Neuronal stem cell (in vitro differentiated cells): ENCODE measurements at regions not wholly inside any gene's neighbourhood (a gene's known extent, or its start where the extent isn't known, plus 50 kb on each side); places are given as distances from the start of the nearest gene placed in this dataset.

ENCODE experiments used
- DNase-seq: peaks from one replicate; pipeline ENCODE4 v3.0.0-alpha.2; 2013; ENCODE audit warnings: low spot score
- H2AFZ ChIP-seq: one replicate; pipeline ENCODE4 v1.6.1; 2013; ENCODE audit warnings: mild to moderate bottlenecking, low read length, inconsistent platforms
- H2AK5ac ChIP-seq: 2 replicates; pipeline ENCODE4 v1.6.1; 2013; ENCODE audit warnings: low read depth, mild to moderate bottlenecking, inconsistent platforms, low read length, moderate library complexity, mixed read lengths
- H2BK120ac ChIP-seq: 2 replicates; pipeline ENCODE4 v1.6.1; 2013; ENCODE audit warnings: low read depth, mild to moderate bottlenecking, inconsistent platforms, low read length, moderate library complexity, mixed read lengths
- H2BK12ac ChIP-seq: one replicate; pipeline ENCODE4 v1.6.1; 2013; ENCODE audit warnings: low read length, inconsistent platforms
- H2BK15ac ChIP-seq: 2 replicates; pipeline ENCODE4 v1.6.1; 2013; ENCODE audit warnings: mild to moderate bottlenecking, low read length, inconsistent platforms, mixed read lengths
- H2BK5ac ChIP-seq: one replicate; pipeline ENCODE4 v1.6.1; 2013; ENCODE audit warnings: inconsistent platforms, mild to moderate bottlenecking, low read length, moderate library complexity
- H3K14ac ChIP-seq: one replicate; pipeline ENCODE4 v1.6.1; 2013; ENCODE audit warnings: low read length, inconsistent platforms
- H3K18ac ChIP-seq: 2 replicates; pipeline ENCODE4 v1.6.1; 2013; ENCODE audit warnings: low read length, inconsistent platforms
- H3K23ac ChIP-seq: 2 replicates; pipeline ENCODE4 v1.6.1; 2013; ENCODE audit warnings: low read depth, mild to moderate bottlenecking, mixed read lengths, low read length, inconsistent platforms; ENCODE audit not compliant: poor library complexity
- H3K27ac ChIP-seq: replicated peaks from 3 replicates; pipeline ENCODE4 v1.5.1; 2013; ENCODE audit warnings: low read length, inconsistent platforms
- H3K27me3 ChIP-seq, 3 experiments: 2 replicates each; pipeline ENCODE4 v1.6.1; 2013; ENCODE audit warnings: low read length in 3 of 3, mild to moderate bottlenecking in 2 of 3, inconsistent platforms in 1 of 3, low read depth in 1 of 3, mixed read lengths in 1 of 3, moderate library complexity in 1 of 3; ENCODE audit not compliant: control insufficient read depth in 3 of 3, insufficient read depth in 3 of 3
- H3K36me3 ChIP-seq, 2 donors: replicated peaks in 1 of 2; 2 replicates each; pipeline ENCODE4 v1.6.1; 2013; ENCODE audit warnings: low read length in 2 of 2; ENCODE audit not compliant: control insufficient read depth in 2 of 2, insufficient read depth in 2 of 2
- H3K4ac ChIP-seq: 2 replicates; pipeline ENCODE4 v1.6.1; 2013; ENCODE audit warnings: inconsistent platforms, mild to moderate bottlenecking, low read length, moderate library complexity
- H3K4me1 ChIP-seq, 2 donors: 1 replicate in 1 of 2; 2 replicates in 1 of 2; pipeline ENCODE4 v1.6.1; 2013; ENCODE audit warnings: low read length in 2 of 2, low read depth in 1 of 2; ENCODE audit not compliant: control insufficient read depth in 2 of 2, insufficient read depth in 1 of 2
- H3K4me2 ChIP-seq: one replicate; pipeline ENCODE4 v1.6.1; 2013; ENCODE audit warnings: mild to moderate bottlenecking, low read length, inconsistent platforms; ENCODE audit not compliant: insufficient read depth, poor library complexity, severe bottlenecking
- H3K4me3 ChIP-seq, 2 donors: 2 replicates each; pipeline ENCODE4 v1.5.1; 2013; ENCODE audit warnings: low read length in 2 of 2, mild to moderate bottlenecking in 2 of 2, inconsistent platforms in 1 of 2, moderate library complexity in 1 of 2
- H3K79me1 ChIP-seq: one replicate; pipeline ENCODE4 v1.6.1; 2013; ENCODE audit warnings: low read depth, mild to moderate bottlenecking, inconsistent platforms, low read length, moderate library complexity
- H3K9ac ChIP-seq: one replicate; pipeline ENCODE4 v1.6.1; 2013; ENCODE audit warnings: mild to moderate bottlenecking, low read depth, low read length, inconsistent platforms; ENCODE audit not compliant: poor library complexity
- H3K9me3 ChIP-seq, 2 donors: replicated peaks in 1 of 2; 2 replicates each; pipeline versions ENCODE3 to v1.6.1; 2013; ENCODE audit warnings: low read length in 2 of 2, mild to moderate bottlenecking in 2 of 2, inconsistent platforms in 1 of 2, low read depth in 1 of 2, mixed read lengths in 1 of 2, moderate library complexity in 1 of 2; ENCODE audit not compliant: control insufficient read depth in 2 of 2, insufficient read depth in 1 of 2
- H4K8ac ChIP-seq: one replicate; pipeline ENCODE4 v1.6.1; 2013; ENCODE audit warnings: low read depth, mild to moderate bottlenecking, inconsistent platforms, low read length, moderate library complexity
- H4K91ac ChIP-seq: one replicate; pipeline ENCODE4 v1.6.1; 2013; ENCODE audit warnings: low read length, low read depth, mild to moderate bottlenecking, inconsistent platforms; ENCODE audit not compliant: poor library complexity
- WGBS, 2 donors: extraction: QIAGEN DNeasy Blood & Tissue Kit; methylation state at CpG; one replicate each; pipeline ENCODE4 v1.1.7; 2013; ENCODE audit warnings: missing lambda C conversion rate in 2 of 2, mixed read lengths in 1 of 2; ENCODE audit not compliant: insufficient read length in 2 of 2, insufficient replicate concordance in 1 of 2; ENCODE audit errors: extremely low coverage in 2 of 2; 5-methylcytosine and 5-hydroxymethylcytosine counted together

DNA sequence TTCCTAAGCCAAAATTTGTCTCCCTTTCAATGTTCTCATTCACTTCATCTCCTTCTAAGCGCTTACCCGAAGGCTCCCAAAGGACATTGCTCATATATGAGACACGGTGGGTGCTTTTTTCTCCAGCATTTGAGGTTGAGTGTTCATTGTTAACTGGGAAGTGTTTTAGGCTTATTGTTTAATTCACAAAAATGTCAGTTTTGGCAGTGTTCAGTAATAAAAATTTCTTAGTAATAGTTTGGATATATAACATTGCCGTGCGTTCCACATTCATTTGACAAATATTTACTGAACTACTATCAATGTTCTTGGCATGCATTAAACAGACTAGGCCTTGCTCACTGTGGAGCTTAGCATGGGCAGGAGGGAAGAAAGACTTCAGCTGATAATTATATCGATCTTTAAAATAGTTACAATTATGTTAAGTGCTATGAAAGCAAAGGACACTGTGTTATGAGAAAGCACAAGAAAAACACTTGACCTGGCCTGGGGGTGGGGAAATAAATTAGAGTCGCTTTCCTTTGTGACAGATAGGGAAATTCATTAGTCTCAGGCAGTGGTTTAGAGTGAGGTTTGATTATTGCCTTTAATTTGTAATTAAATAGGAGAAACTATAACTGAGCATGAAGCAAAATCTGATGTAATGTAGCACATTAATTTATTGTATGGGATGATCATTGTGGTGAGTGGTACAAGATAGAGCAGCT lies 82.2 kb upstream of the DOCK10 start:
- DNase-seq = no peak
- H2BK120ac ChIP-seq = no peak overlapping the region
- H4K91ac ChIP-seq = no peak overlapping the region
- no peak overlapping the region for H4K8ac ChIP-seq
- H3K18ac ChIP-seq = no peak overlapping the region
- H2BK15ac ChIP-seq = no peak overlapping the region
- no peak overlapping the region for H3K4ac ChIP-seq
- no peaks in the 10 kb centered on the region for H3K9me3 ChIP-seq
- H2BK5ac ChIP-seq = no peak overlapping the region
- H3K36me3 ChIP-seq = no peaks in the 10 kb centered on the region
- no peak overlapping the region for H2AK5ac ChIP-seq
- no CpG with 5 or more reads among the region's 7 CpGs for WGBS, 2 donors
- H2AFZ ChIP-seq = no peak overlapping the region
- H3K23ac ChIP-seq = no peak overlapping the region
- no peak overlapping the region for H3K14ac ChIP-seq
- H3K27me3 ChIP-seq = no peaks in the 10 kb centered on the region
- no peak overlapping the region for H3K27ac ChIP-seq
- no peak overlapping the region for H3K4me2 ChIP-seq
- no peak overlapping the region for H2BK12ac ChIP-seq
- H3K79me1 ChIP-seq = no peaks in the 10 kb centered on the region
- no peaks in the 10 kb centered on the region for H3K4me1 ChIP-seq
- no peak overlapping the region for H3K4me3 ChIP-seq
- H3K9ac ChIP-seq = no peak overlapping the region

DNA sequence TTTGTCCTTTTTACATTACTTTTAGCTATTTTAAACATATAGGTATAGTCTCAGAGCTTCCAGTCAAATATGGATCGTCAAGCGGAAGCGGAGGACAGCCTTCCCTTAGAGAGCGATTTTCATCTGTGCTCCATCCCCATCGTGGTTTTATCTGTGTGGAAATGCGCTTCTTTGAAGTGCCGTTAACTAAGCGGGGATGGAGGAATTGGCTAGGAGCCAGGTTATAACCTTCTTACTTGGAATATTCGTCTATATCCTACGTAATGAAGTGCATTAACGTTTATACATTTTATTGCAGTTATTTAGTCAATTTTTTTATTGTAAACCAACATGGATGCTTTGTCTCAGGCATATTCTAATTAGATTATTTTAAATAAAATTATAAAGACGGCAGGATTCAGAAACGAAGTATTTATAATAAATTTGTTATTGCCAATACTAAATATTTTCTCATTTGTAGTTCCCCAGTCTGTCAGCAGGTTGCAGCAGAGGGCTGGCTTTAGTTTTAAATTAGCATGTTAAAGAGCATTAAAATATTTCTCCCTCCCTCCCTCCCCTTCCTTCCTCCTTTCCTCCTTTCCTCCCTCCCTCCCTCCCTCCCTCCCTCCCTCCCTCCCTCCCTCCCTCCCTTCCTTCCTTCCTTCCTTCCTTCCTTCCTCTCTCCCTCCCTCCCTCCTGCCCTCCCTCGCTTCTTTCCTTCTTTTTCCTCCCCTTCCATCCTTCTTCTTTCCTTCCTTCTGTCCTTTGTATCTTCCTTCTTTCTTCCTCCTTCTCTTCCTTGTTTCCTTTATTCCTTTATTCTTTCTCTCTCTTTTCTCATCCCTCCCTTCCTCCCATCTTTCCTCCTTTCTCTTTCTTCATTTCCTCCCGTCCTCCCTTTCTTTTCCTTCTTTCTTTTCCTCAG lies 80.6 kb upstream of the DOCK10 start:
- Histone ChIP-seq H3K79me1 (no peaks in the 10 kb centered on the region), H3K4me3 (no peak overlapping the region), H4K8ac (no peak overlapping the region), H2AFZ (no peak overlapping the region), H4K91ac (no peak overlapping the region), H3K36me3 (no peaks in the 10 kb centered on the region), H3K4me1 (no peaks in the 10 kb centered on the region), H3K4ac (no peak overlapping the region), H3K9me3 (no peaks in the 10 kb centered on the region), H3K18ac (no peak overlapping the region), H3K27ac (no peak overlapping the region), H3K4me2 (no peak overlapping the region), H2BK5ac (no peak overlapping the region), H3K27me3 (no peaks in the 10 kb centered on the region), H2BK120ac (no peak overlapping the region), H3K14ac (no peak overlapping the region), H2AK5ac (no peak overlapping the region), H2BK15ac (no peak overlapping the region), H2BK12ac (no peak overlapping the region), H3K23ac (no peak overlapping the region), H3K9ac (no peak overlapping the region)
- DNase-seq = no peak
- WGBS, 2 donors = 100% methylated on average over 1 of the region's 15 CpGs; no CpG with 5 or more reads in 1 of the 2 donors

DNA sequence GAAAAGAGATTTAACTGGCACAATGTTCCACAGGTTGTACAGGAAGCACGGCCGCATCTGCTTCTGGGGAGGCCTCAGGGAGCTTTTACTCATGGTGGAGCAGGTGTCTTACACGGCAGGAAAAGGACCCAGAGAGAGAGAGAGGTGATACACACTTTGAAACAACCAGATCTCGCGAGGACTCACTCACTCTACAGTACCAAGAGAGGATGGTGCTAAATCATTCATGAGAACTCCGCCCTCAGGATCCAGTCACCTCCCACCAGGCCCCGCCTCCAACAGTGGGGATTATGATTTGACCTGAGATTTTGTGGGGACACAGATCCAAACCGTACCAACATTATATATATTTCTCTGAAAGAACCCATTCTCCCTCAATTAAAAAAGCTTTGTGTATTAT lies 79.7 kb upstream of the DOCK10 start:
- H2BK5ac ChIP-seq = no peak overlapping the region
- no peak overlapping the region for H4K8ac ChIP-seq
- H3K27ac ChIP-seq = no peak overlapping the region
- no peak overlapping the region for H3K9ac ChIP-seq
- no peak overlapping the region for H3K18ac ChIP-seq
- H3K4me1 ChIP-seq = no peaks in the 10 kb centered on the region
- no peak overlapping the region for H2AFZ ChIP-seq
- no peak overlapping the region for H3K4ac ChIP-seq
- no peak overlapping the region for H2BK15ac ChIP-seq
- DNase-seq = no peak
- H4K91ac ChIP-seq = no peak overlapping the region
- H3K36me3 ChIP-seq = no peaks in the 10 kb centered on the region
- H3K4me3 ChIP-seq = no peak overlapping the region
- no peak overlapping the region for H3K14ac ChIP-seq
- no peak overlapping the region for H2BK120ac ChIP-seq
- no peaks in the 10 kb centered on the region for H3K79me1 ChIP-seq
- H2AK5ac ChIP-seq = no peak overlapping the region
- no peaks in the 10 kb centered on the region for H3K27me3 ChIP-seq
- no peak overlapping the region for H3K4me2 ChIP-seq
- H3K9me3 ChIP-seq = no peaks in the 10 kb centered on the region
- no peak overlapping the region for H3K23ac ChIP-seq
- no CpG with 5 or more reads among the region's 8 CpGs for WGBS, 2 donors
- no peak overlapping the region for H2BK12ac ChIP-seq

DNA sequence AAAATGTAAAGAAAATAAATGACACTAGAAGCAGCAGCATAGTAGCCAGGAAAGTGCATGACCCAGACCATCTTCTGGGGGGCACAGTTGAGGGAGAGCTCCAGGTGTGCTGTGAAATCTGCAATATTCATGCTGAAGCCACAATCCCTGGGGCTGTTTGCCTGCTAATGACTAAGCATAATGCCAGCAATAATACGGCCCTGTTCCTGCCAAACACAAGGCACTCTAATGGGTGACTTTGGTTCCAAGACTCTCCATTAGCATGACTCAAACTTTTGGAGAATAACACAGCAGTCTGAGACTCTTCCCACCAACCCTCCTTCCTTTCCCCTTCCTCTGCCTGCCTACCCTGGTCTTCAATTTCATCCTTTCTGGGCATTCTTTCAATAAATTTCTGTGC lies 77.9 kb upstream of the DOCK10 start:
- WGBS, 2 donors = no CpG with 5 or more reads among the region's 1 CpG
- Histone ChIP-seq H3K4me1 (no peaks in the 10 kb centered on the region), H3K14ac (no peak overlapping the region), H3K23ac (no peak overlapping the region), H2AFZ (no peak overlapping the region), H3K36me3 (no peaks in the 10 kb centered on the region), H3K9me3 (no peaks in the 10 kb centered on the region), H3K4me3 (no peak overlapping the region), H3K9ac (no peak overlapping the region), H3K4ac (no peak overlapping the region), H2BK15ac (no peak overlapping the region), H2BK5ac (no peak overlapping the region), H3K18ac (no peak overlapping the region), H3K27ac (no peak overlapping the region), H3K4me2 (no peak overlapping the region), H3K27me3 (no peaks in the 10 kb centered on the region), H4K91ac (no peak overlapping the region), H2AK5ac (no peak overlapping the region), H3K79me1 (no peaks in the 10 kb centered on the region), H2BK120ac (no peak overlapping the region), H2BK12ac (no peak overlapping the region), H4K8ac (no peak overlapping the region)
- DNase-seq = no peak
